Smooth muscle cell of the brain vasculature (primary cell): ENCODE measurements at regions not wholly inside any gene's neighbourhood (a gene's known extent, or its start where the extent isn't known, plus 50 kb on each side); places are given as distances from the start of the nearest gene placed in this dataset.

Source experiments
- DNase-seq: peaks from one replicate; pipeline ENCODE4 v3.0.0-alpha.2; 2012; ENCODE audit warnings: low read depth, low spot score

DNA sequence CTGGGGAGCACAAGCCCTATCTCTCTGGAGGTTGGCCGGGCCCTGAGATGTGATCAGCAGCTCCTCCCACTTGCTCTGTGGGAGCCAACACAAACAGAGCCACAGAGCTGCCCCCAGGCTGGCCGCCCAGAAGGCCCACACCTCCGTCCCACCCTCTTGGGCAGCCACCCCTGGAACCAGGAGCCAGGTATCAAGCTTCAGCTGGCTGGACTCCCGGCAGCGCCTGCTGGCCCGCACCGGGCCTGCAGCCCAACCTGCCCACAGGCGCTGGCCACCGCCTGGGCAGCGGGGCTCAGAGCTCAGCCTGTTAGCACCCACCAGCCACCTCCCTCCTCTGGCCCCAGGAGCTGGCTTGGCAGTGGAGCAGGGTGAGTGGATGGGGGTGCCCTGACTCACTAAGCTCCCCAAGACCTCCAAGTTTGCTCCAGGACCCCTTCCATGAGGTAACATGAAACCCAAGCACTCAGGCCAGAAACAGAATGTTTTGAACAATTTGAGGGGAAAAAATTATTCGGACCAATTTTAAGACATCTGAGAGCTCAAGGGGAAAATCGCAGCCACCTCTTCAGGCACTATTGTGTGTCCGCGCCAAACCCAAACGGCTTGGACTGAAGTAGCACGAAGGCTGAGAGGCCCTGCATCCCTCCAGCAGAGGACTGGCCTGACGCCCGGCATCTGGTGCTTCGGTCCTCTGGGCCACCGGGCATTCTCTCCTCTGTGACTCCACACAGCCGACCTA is 450.8 kb downstream of the SOX6 start:
- DNase-seq, result no peak

DNA sequence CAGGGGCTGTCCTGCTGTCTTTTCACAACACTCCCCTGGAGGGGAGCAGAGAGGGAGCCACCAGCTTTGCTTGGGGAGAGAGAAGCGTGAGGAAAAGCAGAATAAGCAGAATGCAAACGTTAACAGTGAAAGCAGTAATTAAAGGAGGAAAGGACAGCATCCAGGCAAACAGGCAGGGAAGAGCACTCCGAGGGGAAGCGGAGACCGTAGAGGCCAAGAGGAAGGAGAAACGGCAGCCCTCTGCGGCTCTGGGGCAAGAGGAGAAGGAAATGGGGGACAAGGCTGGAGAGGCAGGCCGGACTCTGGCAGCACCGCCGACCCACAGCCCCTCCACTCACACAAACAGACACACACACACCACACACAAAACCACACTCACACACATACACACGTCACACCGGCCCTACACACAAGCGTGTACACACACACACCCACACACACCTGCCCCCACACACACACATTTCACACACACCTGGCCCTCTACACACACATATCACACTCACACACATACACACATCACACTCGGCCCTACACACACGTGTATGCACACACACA is 449.8 kb downstream of the SOX6 start:
- DNase-seq, result no peak

DNA sequence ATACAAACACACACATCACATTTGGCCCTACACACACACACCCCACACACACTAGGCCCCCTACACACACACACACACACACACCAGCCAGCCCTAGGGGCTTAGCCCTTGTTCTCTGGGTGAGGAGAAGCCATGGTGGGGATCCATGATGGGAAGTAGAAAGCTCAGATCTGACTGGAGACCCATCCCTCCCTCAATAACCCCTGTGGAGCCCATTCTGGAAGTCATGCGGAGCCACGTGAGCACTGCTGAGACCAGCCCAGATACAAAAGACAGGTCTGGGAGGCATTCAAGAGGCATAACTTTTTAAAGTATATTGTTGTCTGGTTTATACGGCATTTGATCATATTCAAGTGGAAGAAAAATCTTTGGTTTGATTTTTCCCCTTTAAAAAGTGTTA is 448.5 kb downstream of the SOX6 start:
- DNase-seq, result no peak

DNA sequence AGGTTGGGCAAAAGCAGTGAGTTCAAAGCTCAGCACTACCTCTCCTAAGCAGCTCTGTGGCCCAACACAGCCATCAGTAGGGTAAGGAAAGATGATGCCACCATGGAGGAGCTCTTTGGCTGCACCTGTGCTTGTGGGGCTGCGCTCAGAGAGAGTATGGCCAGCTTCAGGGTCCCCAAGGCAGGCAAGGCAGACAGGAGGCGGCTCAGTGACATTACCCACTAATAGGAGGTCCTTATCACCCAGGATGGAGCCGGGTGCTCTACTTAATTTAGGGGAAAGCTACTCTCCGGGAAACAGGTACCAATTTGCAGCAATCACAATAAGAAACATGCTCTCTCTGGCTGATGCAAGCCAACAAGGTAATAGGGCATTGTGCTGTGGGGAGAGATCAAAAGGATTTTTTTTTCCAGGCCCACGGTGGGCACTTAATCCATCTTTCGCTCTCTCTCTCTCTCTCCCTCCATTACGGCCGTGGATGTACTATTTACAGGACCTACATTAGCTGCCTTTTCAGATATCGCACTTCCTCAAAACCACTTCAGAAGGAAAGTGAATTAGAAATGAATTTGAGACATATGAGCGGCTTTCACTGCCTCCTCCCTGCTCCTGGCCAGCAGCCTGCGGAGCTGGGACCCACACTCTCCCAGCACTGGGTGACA is 446.3 kb downstream of the SOX6 start:
- no peak for DNase-seq

DNA sequence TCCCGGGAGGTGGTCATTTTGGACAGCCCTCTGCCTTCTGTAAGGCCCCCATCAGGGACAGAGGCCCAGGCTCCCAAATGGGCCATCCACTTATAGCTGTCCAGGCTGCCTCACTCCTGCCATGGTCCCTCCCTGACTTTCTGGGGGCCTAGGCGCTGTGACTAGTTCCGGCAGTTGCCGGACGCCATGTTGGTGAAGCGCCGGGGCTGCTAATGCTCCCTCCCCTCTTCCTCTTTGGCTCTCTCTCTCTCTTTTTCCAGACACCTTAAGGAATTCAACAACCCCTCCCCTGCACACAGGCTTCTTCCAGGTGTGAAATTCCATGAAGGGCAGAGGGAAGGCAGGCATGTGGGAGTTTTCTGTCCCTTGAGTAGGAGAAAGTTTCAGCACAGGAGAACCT is 445.6 kb downstream of the SOX6 start:
- DNase-seq, result no peak

DNA sequence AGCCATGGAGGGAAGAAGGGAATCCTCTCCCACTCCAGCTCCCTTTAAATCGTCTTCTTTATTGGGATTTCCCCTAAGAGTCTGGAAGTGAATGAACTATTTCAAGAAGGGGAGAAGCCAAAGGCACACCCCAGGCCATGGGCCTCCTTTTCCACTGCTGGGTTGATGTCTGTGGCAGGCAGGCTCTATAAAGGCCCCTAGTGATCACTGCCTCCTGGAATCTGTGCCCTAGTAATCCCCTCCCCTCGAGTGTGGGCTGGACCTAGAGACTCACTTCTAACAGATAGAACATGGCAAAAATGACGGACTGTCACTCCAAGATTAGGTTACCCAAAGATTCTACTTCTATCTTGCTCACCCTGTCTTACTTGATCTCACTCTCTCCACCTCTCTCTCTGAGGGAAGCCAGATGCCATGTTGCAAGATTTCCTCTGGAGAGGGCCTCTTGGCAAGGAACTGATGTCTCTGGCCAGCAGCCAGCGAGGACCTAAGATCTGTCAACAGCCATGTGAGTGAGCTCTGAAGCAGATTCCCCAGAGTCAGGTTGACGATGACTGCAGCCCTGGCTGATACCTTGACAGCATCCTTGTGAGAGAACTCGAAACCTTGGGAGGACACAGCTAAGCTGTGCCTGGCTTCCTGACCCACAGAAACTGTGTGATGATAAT is 444.8 kb downstream of the SOX6 start:
- no peak for DNase-seq

DNA sequence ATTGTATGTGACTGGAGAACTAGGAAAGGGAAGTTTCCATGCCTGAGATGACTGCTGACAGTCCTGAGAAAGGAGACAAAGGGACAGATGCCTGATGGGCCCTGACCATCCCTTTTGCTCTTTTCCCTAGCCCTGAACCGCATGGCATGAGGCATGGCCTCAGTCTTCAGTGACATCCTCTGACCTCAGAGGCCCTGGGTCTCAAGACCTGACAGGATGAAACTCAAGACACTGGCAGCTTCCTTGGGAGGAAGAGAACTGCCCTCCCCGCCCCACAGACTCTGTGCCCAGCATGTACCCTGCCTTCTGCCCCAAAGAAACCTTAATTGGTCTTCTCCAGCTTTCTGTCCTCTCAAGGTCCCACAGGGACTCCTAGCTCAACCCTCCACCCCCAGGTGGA is 444.1 kb downstream of the SOX6 start:
- DNase-seq, result no peak

DNA sequence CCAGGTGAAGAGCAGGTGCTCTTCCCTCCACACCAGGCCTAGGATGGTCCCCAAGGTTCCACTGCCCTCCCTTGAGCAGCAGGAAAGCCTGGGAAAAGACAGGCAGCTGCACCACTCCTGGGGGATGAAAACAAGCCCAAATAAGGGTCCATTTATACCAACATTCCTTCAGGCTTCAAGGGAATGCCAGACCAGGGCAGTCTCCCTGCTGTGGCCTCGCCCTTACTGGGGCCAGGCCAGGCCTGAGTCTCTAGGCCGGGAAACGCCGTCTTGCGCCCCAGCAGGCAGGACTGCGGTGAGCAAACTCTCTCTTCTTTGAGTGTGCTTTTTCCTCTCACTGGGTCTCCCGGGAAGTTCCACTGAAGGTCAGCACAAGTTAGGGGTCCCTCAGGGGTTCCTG is 443.5 kb downstream of the SOX6 start:
- DNase-seq, result no peak

DNA sequence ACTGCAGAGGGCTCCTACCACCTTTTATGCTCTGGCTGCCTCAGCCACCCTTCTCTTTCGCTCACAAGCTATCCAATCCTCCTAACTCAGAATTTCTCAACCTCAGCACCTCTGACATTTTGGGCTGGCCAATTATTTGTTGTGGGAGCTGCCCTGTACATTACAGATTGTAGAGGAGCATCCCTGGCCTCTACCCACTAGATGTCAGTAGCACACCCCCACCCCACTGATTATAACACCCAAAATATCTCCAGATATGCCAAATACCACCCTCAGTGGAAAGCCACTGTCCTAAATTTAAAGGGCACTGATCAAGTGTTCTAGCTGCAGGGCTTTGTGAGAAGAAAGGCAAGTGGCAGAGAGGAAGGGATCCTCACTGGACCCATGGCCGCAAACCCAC is 443.1 kb downstream of the SOX6 start:
- no peak for DNase-seq
